Activated naive CD8-positive, alpha-beta T cell treated with anti-CD3 and anti-CD28 coated beads, Interleukin-2, amount 10 ng/mL, durations not matched to agents 7 days and 5 days (primary cell): ENCODE measurements at regions not wholly inside any gene's neighbourhood (a gene's known extent, or its start where the extent isn't known, plus 50 kb on each side); places are given as distances from the start of the nearest gene placed in this dataset.

Experiments used
- ATAC-seq: fragments of 150-1000 bp; cut with Tn5 transposase; one replicate; pipeline ENCODE4 v1.10.0; 2021; ENCODE audit warnings: low read depth, moderate library complexity
- POLR2A ChIA-PET: fragments of 350-600 bp; sonication (Branson Sonifier 250); formaldehyde crosslinking; loops from one replicate; lab custom pipeline; 2021; ENCODE audit warnings: antibody characterized with exemption; lab: Charles Lee
- DNase-seq: peaks from one replicate; pipeline ENCODE4 v3.0.0; 2021
- H3K27ac Mint-ChIP-seq: one replicate; pipeline ENCODE4 v1.8.0; 2022; ENCODE audit warnings: mild to moderate bottlenecking, mixed read lengths
- H3K27me3 Mint-ChIP-seq: one replicate; pipeline ENCODE4 v1.8.0; 2022; ENCODE audit warnings: mild to moderate bottlenecking, moderate library complexity, mixed read lengths
- H3K36me3 Mint-ChIP-seq: one replicate; pipeline ENCODE4 v1.8.0; 2021; ENCODE audit warnings: mild to moderate bottlenecking, mixed read lengths
- H3K4me1 Mint-ChIP-seq: one replicate; pipeline ENCODE4 v1.8.0; 2021; ENCODE audit warnings: mixed read lengths
- H3K4me3 Mint-ChIP-seq: one replicate; pipeline ENCODE4 v1.8.0; 2022; ENCODE audit warnings: mild to moderate bottlenecking, moderate library complexity, mixed read lengths
- H3K9me3 Mint-ChIP-seq: one replicate; pipeline ENCODE4 v1.8.0; 2021; ENCODE audit warnings: mixed read lengths

DNA sequence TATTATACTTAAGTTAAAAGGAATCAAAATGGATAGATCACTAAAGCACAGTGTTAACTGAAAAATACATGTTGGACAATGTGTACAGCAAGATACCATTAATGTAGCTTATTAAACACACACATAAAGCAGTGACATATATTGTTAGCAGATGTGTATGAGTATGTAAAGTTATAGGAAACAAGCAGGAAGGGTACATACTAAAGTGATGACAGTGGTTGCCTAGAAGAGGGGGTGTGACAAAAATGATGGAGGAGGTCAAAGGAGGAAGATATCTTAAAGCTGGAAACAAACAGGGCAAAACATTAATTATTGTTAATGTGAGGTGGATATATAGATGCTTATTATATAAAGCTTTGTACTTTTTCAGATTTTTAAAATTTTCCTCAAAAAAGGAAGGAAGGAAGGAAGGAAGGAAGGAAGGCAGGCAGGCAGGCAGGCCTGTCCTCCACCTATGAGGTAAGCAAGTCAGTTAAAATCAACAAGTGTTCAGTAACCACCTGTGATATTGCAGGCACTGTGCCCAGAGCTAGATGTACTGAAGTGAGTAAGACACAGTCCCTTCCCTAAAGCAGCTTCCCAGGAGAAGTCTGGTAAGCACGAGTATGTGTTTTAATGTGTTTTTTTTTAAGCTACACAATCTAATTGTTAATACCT is 252.9 kb upstream of the NR5A2 start:
- H3K9me3 Mint-ChIP-seq: no peaks in the 10 kb centered on the region
- no peak for DNase-seq
- H3K4me3 Mint-ChIP-seq: no peak overlapping the region
- H3K36me3 Mint-ChIP-seq: no peaks in the 10 kb centered on the region
- POLR2A ChIA-PET: no interaction called here
- H3K27ac Mint-ChIP-seq: no peak overlapping the region
- no peak for ATAC-seq
- H3K4me1 Mint-ChIP-seq: no peaks in the 10 kb centered on the region
- H3K27me3 Mint-ChIP-seq: peaks cover 13% of the 10 kb centered on the region

DNA sequence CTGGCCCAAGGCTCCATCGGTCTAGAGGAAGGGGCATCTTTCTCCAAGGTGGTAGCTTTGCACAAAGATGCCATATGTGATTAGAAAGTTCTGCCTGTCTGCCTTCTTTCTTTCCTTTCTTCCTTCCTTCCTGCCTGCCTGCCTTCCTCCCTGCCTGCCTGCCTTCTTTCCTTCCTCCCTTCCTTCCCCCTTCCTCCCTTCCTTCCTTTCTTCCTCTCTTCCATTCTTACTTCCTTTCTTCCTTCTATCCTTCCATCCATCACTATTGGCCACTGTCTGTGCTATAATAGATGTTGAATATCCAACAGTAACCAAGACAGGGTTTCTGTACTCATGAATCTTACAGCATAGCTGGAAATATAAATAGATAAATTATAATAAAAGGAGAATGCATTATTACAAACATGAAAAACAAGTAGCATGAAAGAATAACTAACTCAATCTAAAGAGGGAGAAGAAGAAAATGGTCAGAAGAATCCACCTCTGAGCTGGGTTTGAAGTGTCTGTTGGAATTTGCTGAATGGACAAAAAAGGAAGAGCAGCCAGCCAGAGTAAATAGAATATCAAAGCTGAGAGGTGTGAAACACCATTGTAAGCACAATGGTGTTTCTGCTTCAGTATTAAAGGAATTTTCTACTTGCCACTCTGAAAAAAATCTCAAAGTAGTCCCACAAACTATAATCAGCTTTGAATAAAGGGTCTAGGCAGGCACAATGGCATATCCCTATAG is 250.6 kb upstream of the NR5A2 start:
- no peak for DNase-seq
- Mint-ChIP-seq H3K27ac (no peak overlapping the region), H3K9me3 (no peaks in the 10 kb centered on the region), H3K27me3 (peaks cover 13% of the 10 kb centered on the region), H3K36me3 (no peaks in the 10 kb centered on the region), H3K4me3 (no peak overlapping the region), H3K4me1 (no peaks in the 10 kb centered on the region)
- POLR2A ChIA-PET: no interaction called here
- no peak for ATAC-seq

DNA sequence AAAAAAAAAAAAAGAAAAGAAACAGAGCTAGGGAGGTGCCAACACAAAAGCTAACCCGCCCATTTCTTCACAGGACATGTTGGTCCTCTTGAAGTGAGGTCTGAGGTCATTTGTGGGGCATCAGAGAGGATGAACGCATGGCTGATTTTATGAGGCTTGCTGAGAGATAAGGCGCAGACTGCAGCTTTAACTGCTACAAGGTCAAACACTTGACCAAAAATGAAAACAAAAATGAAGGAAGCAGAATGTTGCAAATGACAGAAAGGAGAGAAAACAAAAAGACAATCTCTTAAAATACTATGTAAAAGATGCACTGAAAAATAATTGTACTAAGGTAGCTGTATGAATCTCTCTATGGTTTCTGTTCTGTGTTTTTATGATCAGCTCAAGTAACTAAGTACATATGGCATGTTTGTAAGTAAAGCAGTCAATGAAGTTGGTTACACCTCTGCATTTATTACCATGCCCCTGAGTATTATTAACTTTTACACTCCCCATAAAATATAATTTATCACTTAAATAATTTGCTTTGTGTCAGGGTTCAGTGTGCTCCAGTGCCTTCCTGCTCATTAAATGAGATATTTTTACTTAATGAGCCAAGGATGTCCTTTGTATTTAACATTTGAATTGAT is 249.1 kb upstream of the NR5A2 start:
- no peak overlapping the region for H3K4me3 Mint-ChIP-seq
- ATAC-seq: no peak

DNA sequence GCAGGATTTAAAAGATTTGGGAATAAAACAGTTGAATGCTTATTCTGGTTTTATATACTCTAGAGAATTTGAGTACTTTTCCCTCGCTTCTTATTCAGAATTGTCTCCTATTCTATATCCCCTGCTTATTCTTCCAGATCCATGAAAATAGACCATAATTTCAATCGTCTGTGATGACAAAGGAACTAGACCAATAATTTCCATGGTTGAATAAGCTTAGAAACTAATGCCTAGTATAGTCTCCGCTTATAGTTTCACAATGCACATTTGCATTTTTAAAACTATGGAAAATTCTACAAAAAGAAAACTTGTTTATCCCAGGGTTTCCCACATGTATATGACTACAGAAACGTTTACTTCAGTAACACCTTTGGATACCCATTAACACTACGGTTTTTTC is 247.4 kb upstream of the NR5A2 start:
- ATAC-seq: no peak
- H3K4me1 Mint-ChIP-seq: peaks cover 3% of the 10 kb centered on the region
- H3K36me3 Mint-ChIP-seq: no peaks in the 10 kb centered on the region
- POLR2A ChIA-PET: no interaction called here
- H3K9me3 Mint-ChIP-seq: no peaks in the 10 kb centered on the region
- no peak overlapping the region for H3K4me3 Mint-ChIP-seq
- no peak for DNase-seq
- peaks cover 9% of the 10 kb centered on the region for H3K27me3 Mint-ChIP-seq
- H3K27ac Mint-ChIP-seq: no peak overlapping the region

More for the DNA sequence above, 249.1 kb upstream of the NR5A2 start:
- H3K4me1 Mint-ChIP-seq: peaks cover 3% of the 10 kb centered on the region
- POLR2A ChIA-PET: interaction anchor here (0.6 kb wide), 1 partner anchor 524 kb away, joined by 3 read pairs; no protein-coding TSS in a partner anchor
- no peak overlapping the region for H3K27ac Mint-ChIP-seq
- no peaks in the 10 kb centered on the region for H3K36me3 Mint-ChIP-seq
- no peak for DNase-seq
- H3K9me3 Mint-ChIP-seq: no peaks in the 10 kb centered on the region
- peaks cover 11% of the 10 kb centered on the region for H3K27me3 Mint-ChIP-seq

DNA sequence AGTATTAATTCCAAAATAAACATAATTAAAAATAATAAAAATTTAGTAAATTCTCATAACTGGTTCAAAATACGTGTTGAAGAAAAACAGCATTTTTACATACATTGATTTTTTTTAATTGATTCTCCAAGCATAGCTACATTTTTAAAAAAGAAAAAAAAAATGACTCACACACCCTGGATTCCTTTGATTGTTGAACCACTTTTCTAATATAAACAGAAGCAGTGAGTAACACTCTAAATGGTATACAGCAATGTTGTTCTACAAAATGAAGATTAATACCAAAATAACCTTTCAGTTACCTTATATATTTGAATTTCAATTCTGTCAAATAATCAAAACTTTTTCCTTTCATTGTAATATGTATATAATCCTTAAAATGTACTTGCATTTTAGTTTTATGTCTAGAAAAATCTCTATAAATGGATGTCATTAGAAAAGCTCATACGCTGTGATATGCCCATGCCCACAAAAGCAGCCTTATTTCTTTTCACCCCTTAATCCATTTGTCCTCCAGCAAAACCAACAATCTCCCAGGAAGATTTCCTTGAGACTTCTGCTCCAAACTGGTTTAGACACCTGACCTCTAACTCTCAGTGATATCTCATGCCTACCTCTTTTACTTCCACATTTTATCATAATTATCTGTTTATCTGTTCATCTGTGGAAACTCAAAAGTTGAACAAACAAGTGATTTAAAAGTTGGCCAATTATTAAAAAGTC is 246.4 kb upstream of the NR5A2 start:
- no peak overlapping the region for H3K27ac Mint-ChIP-seq
- H3K4me3 Mint-ChIP-seq: no peak overlapping the region
- POLR2A ChIA-PET: no interaction called here
- DNase-seq (no peak), ATAC-seq (no peak)
- H3K9me3 Mint-ChIP-seq: no peaks in the 10 kb centered on the region
- peaks cover 3% of the 10 kb centered on the region for H3K4me1 Mint-ChIP-seq
- H3K36me3 Mint-ChIP-seq: no peaks in the 10 kb centered on the region
- peaks cover 9% of the 10 kb centered on the region for H3K27me3 Mint-ChIP-seq

DNA sequence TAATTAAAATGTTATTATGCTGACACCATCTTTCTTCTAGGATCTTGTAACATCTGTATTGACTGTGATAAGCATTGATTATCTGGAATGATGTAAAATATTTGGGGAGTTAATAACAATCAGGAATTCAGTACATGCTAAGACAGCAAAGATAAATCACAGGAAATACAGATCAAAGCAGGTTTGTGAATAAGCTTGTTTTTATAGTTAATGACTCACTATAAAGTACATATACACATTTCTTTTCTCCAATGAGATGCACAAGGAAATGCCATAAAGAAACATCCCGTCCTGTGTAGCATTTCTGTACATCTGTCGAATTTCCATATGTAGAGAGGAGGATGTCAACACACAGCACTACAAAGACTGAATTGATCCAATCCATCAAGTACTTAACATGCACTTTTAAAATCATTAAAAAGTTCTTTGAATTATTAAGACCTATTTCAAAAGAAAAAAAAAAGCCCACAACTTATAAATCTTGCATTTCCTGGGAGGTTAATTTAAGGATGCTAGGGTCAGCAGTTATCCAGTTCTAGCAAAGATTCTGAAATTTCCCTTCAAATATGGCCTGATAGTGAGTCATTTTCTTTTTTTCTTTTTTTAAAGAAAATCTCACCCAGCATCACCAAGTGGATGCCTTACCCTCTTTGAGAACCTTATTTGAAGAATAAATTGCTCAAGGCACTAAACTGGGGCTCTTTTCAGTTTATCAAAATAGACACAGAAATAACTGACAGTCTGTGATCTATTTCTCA is 243.2 kb upstream of the NR5A2 start:
- Mint-ChIP-seq H3K27ac (no peak overlapping the region), H3K9me3 (no peaks in the 10 kb centered on the region), H3K36me3 (no peaks in the 10 kb centered on the region), H3K4me3 (no peak overlapping the region), H3K27me3 (no peaks in the 10 kb centered on the region), H3K4me1 (peaks cover 3% of the 10 kb centered on the region)
- POLR2A ChIA-PET: no interaction called here
- ATAC-seq (no peak), DNase-seq (no peak)

DNA sequence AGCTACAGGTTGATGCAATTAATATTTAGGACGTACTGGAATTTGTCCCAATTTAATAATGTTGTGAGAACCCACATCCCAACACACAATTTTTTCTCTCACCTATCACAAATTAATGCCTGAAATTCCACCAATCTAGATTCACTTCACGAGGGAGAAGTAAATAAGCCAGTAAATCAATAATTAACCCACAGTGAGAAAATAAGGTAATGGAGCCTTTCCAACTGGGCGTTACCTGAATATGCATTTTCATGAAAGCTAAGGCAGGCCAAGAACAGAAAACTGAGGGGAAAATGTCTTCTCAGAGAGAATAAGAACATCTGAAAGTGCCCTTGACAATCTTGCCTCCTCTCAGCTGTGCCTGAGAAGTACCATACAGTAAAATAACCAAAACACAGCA is 240.8 kb upstream of the NR5A2 start:
- peaks cover 1% of the 10 kb centered on the region for H3K27me3 Mint-ChIP-seq
- no peak overlapping the region for H3K27ac Mint-ChIP-seq
- ATAC-seq (no peak), DNase-seq (no peak)
- no peak overlapping the region for H3K4me3 Mint-ChIP-seq
- no peaks in the 10 kb centered on the region for H3K9me3 Mint-ChIP-seq
- peaks cover 3% of the 10 kb centered on the region for H3K4me1 Mint-ChIP-seq
- POLR2A ChIA-PET: no interaction called here
- no peaks in the 10 kb centered on the region for H3K36me3 Mint-ChIP-seq

DNA sequence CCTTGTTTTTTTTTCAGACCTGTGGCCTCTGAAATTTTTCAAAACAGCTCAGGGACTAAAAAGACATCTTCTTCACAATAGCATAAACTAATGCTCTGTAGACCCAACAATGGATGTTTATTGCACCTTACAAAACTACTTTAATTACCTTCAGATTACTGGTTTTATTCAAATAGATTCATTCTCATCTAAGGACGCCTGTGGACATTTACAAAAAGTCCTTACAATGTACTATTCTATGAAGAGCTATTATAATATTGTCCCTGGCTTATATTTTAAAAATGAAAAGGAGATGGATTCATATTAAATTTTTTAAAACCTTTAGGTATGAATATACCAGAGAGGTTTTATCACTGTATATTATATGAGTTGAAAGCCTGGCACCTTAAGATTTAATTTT is 238.4 kb upstream of the NR5A2 start:
- Mint-ChIP-seq H3K4me3 (no peak overlapping the region), H3K27ac (no peak overlapping the region), H3K9me3 (no peaks in the 10 kb centered on the region), H3K27me3 (peaks cover 3% of the 10 kb centered on the region), H3K4me1 (no peaks in the 10 kb centered on the region), H3K36me3 (no peaks in the 10 kb centered on the region)
- POLR2A ChIA-PET: no interaction called here
- DNase-seq: no peak
- no peak for ATAC-seq

DNA sequence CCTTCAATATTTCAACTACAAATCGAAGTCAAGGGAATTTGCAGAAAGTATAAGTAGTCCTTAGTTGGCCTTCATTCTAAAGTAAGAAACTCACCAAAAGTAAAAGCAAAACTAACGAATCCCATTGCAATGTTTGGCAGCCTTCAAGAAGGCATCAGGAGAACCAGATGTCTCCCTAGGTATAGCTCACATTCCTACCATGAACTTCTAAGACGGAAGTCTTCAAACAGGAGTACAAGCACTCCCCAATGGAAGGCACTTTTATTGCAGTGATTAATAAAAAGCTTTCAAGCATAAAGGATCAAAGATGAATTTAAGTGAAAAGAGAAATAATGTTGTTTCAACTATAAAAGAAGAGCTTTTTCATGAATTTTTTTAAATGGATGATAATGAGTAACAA is 236.0 kb upstream of the NR5A2 start:
- DNase-seq (no peak), ATAC-seq (no peak)
- Mint-ChIP-seq H3K36me3 (no peaks in the 10 kb centered on the region), H3K27ac (no peak overlapping the region), H3K4me3 (no peak overlapping the region), H3K27me3 (peaks cover 3% of the 10 kb centered on the region), H3K4me1 (no peaks in the 10 kb centered on the region), H3K9me3 (no peaks in the 10 kb centered on the region)
- POLR2A ChIA-PET: no interaction called here

DNA sequence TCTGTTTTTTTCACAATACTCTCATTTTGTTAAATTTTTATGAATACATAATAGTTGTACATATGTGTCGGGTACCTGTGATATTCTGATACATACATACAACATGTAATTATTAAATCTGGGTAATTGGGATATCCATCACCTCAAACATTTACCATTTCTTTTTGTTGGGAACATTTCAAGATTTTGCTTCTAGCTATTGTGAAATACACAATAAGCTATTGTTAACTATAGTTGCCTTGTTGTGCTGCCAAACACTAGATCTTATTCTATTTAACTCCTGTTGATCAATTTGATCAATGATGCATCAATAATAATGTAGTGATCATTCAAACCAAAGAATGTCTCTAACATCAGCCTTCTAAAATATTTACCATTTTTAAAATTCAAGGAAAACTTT is 234.6 kb upstream of the NR5A2 start:
- no peak for DNase-seq
- H3K4me1 Mint-ChIP-seq: no peaks in the 10 kb centered on the region
- no peak overlapping the region for H3K4me3 Mint-ChIP-seq
- H3K9me3 Mint-ChIP-seq: peaks cover 1% of the 10 kb centered on the region
- H3K27ac Mint-ChIP-seq: no peak overlapping the region
- no peak for ATAC-seq
- no peaks in the 10 kb centered on the region for H3K36me3 Mint-ChIP-seq
- POLR2A ChIA-PET: no interaction called here
- peaks cover 5% of the 10 kb centered on the region for H3K27me3 Mint-ChIP-seq

DNA sequence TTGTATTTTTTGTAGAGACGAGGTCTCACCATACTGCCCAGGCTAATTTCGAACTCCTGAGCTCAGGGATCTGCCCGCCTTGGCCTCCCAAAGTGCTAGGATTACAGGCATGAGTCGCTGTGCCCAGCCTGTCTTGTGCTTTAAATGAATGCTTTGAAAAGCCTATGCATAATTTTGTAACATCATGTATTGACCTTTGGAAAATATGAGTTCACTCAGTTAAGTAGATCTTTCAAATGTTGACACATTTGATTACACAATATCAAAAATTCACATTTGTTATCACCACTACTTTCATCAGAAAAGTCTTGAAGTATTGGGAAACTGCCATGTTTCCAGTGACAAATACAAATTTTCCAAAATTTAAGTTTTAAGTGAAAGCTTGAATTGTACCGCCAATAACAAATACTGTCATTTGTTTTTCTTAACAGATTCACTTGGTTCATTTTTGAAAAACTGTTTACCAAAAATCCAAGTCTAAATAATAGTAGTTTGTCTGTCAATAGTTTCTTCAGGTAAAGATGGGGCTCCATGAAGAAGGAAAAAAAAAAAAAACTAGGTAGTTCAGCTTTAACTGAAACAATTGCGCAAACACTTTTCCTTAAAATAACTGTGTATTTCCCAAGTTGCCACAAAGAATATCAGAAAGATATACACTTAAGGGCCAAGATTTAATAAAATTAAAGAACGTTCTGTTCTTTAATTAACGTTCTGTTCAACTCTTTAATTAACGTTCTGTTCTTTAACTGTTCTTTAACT is 233.2 kb upstream of the NR5A2 start:
- ATAC-seq (no peak), DNase-seq (no peak)
- Mint-ChIP-seq H3K36me3 (no peaks in the 10 kb centered on the region), H3K27me3 (peaks cover 7% of the 10 kb centered on the region), H3K4me3 (no peak overlapping the region), H3K4me1 (no peaks in the 10 kb centered on the region), H3K27ac (no peak overlapping the region), H3K9me3 (peaks cover 1% of the 10 kb centered on the region)
- POLR2A ChIA-PET: no interaction called here

DNA sequence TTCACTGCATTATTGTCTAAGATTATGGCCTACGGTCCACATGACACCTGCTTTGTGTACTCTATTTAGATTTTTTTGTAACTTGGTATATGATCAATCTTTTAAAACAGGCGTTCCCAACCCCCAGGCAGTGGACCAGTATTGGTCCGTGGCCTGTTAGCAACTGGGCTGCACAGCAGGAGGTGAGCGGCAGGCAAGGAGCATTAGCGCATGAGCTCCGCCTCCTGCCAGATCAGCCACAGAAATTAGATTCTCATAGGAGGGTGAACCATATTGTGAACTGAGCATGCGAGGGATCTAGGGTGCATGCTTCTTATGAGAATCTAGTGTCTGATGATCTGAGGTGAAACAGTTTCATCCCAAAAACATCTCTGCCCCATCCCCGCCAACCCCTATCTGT is 228.4 kb upstream of the NR5A2 start:
- Mint-ChIP-seq H3K4me3 (no peak overlapping the region), H3K4me1 (no peaks in the 10 kb centered on the region), H3K9me3 (peaks cover 1% of the 10 kb centered on the region), H3K27me3 (peaks cover 17% of the 10 kb centered on the region), H3K36me3 (no peaks in the 10 kb centered on the region), H3K27ac (no peak overlapping the region)
- ATAC-seq (no peak), DNase-seq (no peak)
- POLR2A ChIA-PET: no interaction called here
